Spleen (tissue), 11 donors: ENCODE measurements at regions not wholly inside any gene's neighbourhood (a gene's known extent, or its start where the extent isn't known, plus 50 kb on each side); places are given as distances from the start of the nearest gene placed in this dataset.

ENCODE experiments used
- DNase-seq: peaks from one replicate; pipeline ENCODE4 v3.0.0-alpha.2; 2020
- H3K27ac ChIP-seq, 8 donors: fragments of 200-600 bp; sonication (generic) in 7 of 8; 1 replicate in 4 of 8; 2 replicates in 4 of 8; pipeline versions ENCODE4 v1.5.0 to v1.8.0; 2016 to 2021; ENCODE audit warnings: inconsistent platforms in 4 of 8, mild to moderate bottlenecking in 4 of 8, moderate library complexity in 1 of 8
- H3K27me3 ChIP-seq, 7 donors: fragments of 200-600 bp; sonication (generic) in 6 of 7; replicated peaks in 1 of 7; 1 replicate in 4 of 7; 2 replicates in 3 of 7; pipeline versions ENCODE4 v1.5.0 to v1.8.0; 2016 to 2021; ENCODE audit warnings: inconsistent platforms in 3 of 7, mild to moderate bottlenecking in 1 of 7
- H3K36me3 ChIP-seq, 6 donors: fragments of 200-600 bp; sonication (generic) in 5 of 6; 1 replicate in 4 of 6; 2 replicates in 2 of 6; pipeline versions ENCODE4 v1.5.0 to v1.8.0; 2016 to 2021; ENCODE audit warnings: inconsistent platforms in 2 of 6
- H3K4me1 ChIP-seq, 6 donors: fragments of 200-600 bp; sonication (generic) in 5 of 6; 1 replicate in 3 of 6; 2 replicates in 3 of 6; pipeline versions ENCODE4 v1.5.0 to v1.8.0; 2016 to 2021; ENCODE audit warnings: inconsistent platforms in 3 of 6
- H3K4me3 ChIP-seq, 8 donors: fragments of 200-600 bp; sonication (generic) in 7 of 8; 1 replicate in 4 of 8; 2 replicates in 4 of 8; pipeline versions ENCODE4 v1.5.0 to v1.8.0; 2016 to 2021; ENCODE audit warnings: inconsistent platforms in 4 of 8, mild to moderate bottlenecking in 4 of 8, moderate library complexity in 2 of 8
- H3K9me3 ChIP-seq, 8 donors: fragments of 200-600 bp; sonication (generic) in 7 of 8; 1 replicate in 4 of 8; 2 replicates in 4 of 8; pipeline versions ENCODE4 v1.5.0 to v1.8.0; 2016 to 2021; ENCODE audit warnings: inconsistent platforms in 4 of 8
- CTCF ChIP-seq, 11 experiments: fragments of 200-600 bp in 7 of 11; fragments of 450-650 bp in 4 of 11; sonication (generic) in 4 of 11; IDR thresholded peaks in 8 of 11; conservative IDR thresholded peaks in 3 of 11; 1 replicate in 7 of 11; 2 replicates in 4 of 11; pipeline versions ENCODE4 v1.4.0 to v1.8.0; 2016 to 2021; ENCODE audit warnings: antibody characterized with exemption in 11 of 11, inconsistent platforms in 4 of 11, mild to moderate bottlenecking in 1 of 11
- POLR2A ChIP-seq, 3 donors: fragments of 450-650 bp; IDR thresholded peaks; one replicate each; pipeline ENCODE4 v1.5.1; 2017; ENCODE audit warnings: antibody characterized with exemption in 3 of 3, mild to moderate bottlenecking in 1 of 3
- POLR2AphosphoS5 ChIP-seq, 3 donors: sonication (generic); formaldehyde crosslinking; IDR thresholded peaks; one replicate each; pipeline ENCODE4 v1.5.1; 2017; ENCODE audit warnings: antibody characterized with exemption in 3 of 3
- WGBS, 5 donors: extraction: QIAGEN DNeasy Blood & Tissue Kit in 3 of 5; methylation state at CpG; one replicate each; pipeline versions ENCODE4 v1.1.5 to v1.1.7; 2013 to 2018; 5-methylcytosine and 5-hydroxymethylcytosine counted together
- intact Hi-C: fragments of 100-400 bp; cut with DNase I; formaldehyde crosslinking; loops from one replicate; pipeline ENCODE4 v1.15.0; 2023; ENCODE audit warnings: low total_unique reads
- donor health status: healthy with polysubstance abuse.
- donor health status: DM: no; HTN: no; CAD: no; lungs with moderate emphysema.
- donor health status: DM: no; HTN: no; CAD: no.
- donor health status: Bipolar disorder and iron deficiency.
- donor health status: healthy.
- donor health status: DM: no; HTN: no; CAD: no.
- donor health status: DM: yes; HTN: yes; CAD: no.

GRCh38 chr12:115308918-115309317, 624.9 kb upstream of the TBX3 start:
- intact Hi-C loops: no loop called here
- no peak for TF ChIP-seq CTCF (IDR thresholded peaks at IDR 0.05 in 8 of 11, conservative IDR thresholded peaks at IDR 0.05 in 3 of 11)
- TF ChIP-seq POLR2AphosphoS5 (IDR thresholded peaks at IDR 0.05): no peak
- no peak for TF ChIP-seq POLR2A (IDR thresholded peaks at IDR 0.05)
- no peaks in the 10 kb centered on the region for H3K27me3 ChIP-seq
- H3K4me1 ChIP-seq: no peaks in the 10 kb centered on the region
- 79 to 92% (median 85%) methylated on average over 1 of the region's 1 CpG for WGBS, 5 donors
- no peak for DNase-seq
- no peak overlapping the region for H3K4me3 ChIP-seq
- H3K9me3 ChIP-seq: no peaks in the 10 kb centered on the region
- H3K36me3 ChIP-seq: no peaks in the 10 kb centered on the region
- H3K27ac ChIP-seq: no peak overlapping the region

- 80 to 86% (median 82%) methylated on average over 4 of the region's 4 CpGs for WGBS, 5 donors
- no peaks in the 10 kb centered on the region for H3K9me3 ChIP-seq
- DNase-seq: no peak
- intact Hi-C loops: no loop called here
- H3K27me3 ChIP-seq: no peaks in the 10 kb centered on the region
- no peak overlapping the region for H3K4me3 ChIP-seq
- H3K4me1 ChIP-seq: no peaks in the 10 kb centered on the region
- no peaks in the 10 kb centered on the region for H3K36me3 ChIP-seq
- no peak overlapping the region for H3K27ac ChIP-seq
- TF ChIP-seq CTCF (IDR thresholded peaks at IDR 0.05 in 8 of 11, conservative IDR thresholded peaks at IDR 0.05 in 3 of 11): no peak
- no peak for TF ChIP-seq POLR2A (IDR thresholded peaks at IDR 0.05)
- no peak for TF ChIP-seq POLR2AphosphoS5 (IDR thresholded peaks at IDR 0.05)
Observed at GRCh38 chr12:115306380-115306779, 622.4 kb upstream of the TBX3 start.

GRCh38 chr12:115305867-115306266, 621.9 kb upstream of the TBX3 start:
- DNase-seq: no peak
- no peaks in the 10 kb centered on the region for H3K9me3 ChIP-seq
- intact Hi-C loops: no loop called here
- H3K36me3 ChIP-seq: no peaks in the 10 kb centered on the region
- no peaks in the 10 kb centered on the region for H3K27me3 ChIP-seq
- H3K4me3 ChIP-seq: no peak overlapping the region
- WGBS, 5 donors: 90 to 93% (median 91%) methylated on average over 3 of the region's 3 CpGs
- no peak for TF ChIP-seq POLR2A (IDR thresholded peaks at IDR 0.05)
- no peak for TF ChIP-seq POLR2AphosphoS5 (IDR thresholded peaks at IDR 0.05)
- TF ChIP-seq CTCF (IDR thresholded peaks at IDR 0.05 in 8 of 11, conservative IDR thresholded peaks at IDR 0.05 in 3 of 11): no peak
- no peak overlapping the region for H3K27ac ChIP-seq
- H3K4me1 ChIP-seq: no peaks in the 10 kb centered on the region

- Histone ChIP-seq H3K9me3 (no peaks in the 10 kb centered on the region), H3K4me3 (no peak overlapping the region), H3K27ac (no peak overlapping the region), H3K36me3 (no peaks in the 10 kb centered on the region), H3K4me1 (no peaks in the 10 kb centered on the region), H3K27me3 (no peaks in the 10 kb centered on the region)
- no peak for TF ChIP-seq CTCF (IDR thresholded peaks at IDR 0.05 in 8 of 11, conservative IDR thresholded peaks at IDR 0.05 in 3 of 11)
- TF ChIP-seq POLR2AphosphoS5 (IDR thresholded peaks at IDR 0.05): no peak
- TF ChIP-seq POLR2A (IDR thresholded peaks at IDR 0.05): no peak
- 77 to 95% (median 84%) methylated on average over 4 of the region's 4 CpGs for WGBS, 5 donors
- intact Hi-C loops: no loop called here
- no peak for DNase-seq
Observed at GRCh38 chr12:115305275-115305674, 621.3 kb upstream of the TBX3 start.
